ENCODE measurements at regions not wholly inside any gene's neighbourhood (a gene's known extent, or its start where the extent isn't known, plus 50 kb on each side); places are given as distances from the start of the nearest gene placed in this dataset.

DNA sequence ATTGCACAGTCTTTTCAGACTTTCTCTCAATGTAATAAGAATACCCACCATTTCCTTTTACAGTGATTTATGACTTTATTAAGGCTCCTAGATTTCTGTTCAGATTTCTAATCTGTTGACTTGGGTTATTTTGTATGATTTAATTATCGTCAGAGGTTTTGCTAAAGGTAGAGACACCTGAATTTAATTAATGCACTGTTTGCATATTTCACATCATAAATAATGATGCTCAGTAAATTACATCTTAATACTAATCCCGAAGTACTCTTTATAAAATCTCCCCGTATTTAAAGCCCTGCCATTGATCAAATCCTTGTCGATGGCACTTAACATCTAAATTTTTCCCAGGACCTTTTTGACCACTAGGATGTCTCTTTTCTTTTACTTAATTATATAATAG lies 399.9 kb downstream of the MEIS1 start:
- Mint-ChIP-seq H3K9me3 (ENCODE audit: unreplicated experiment) (no peaks in the 10 kb centered on the region), H3K27me3 (ENCODE audit: unreplicated experiment) (no peaks in the 10 kb centered on the region), H3K36me3 (ENCODE audit: unreplicated experiment) (no peaks in the 10 kb centered on the region), H3K27ac (ENCODE audit: unreplicated experiment) (no peak overlapping the region), H3K4me3 (ENCODE audit: unreplicated experiment) (no peak overlapping the region), H3K4me1 (ENCODE audit: unreplicated experiment) (peaks cover 22% of the 10 kb centered on the region)
- no peak for DNase-seq (ENCODE audit: extremely low spot score, unreplicated experiment)
- TF ChIP-seq CTCF (IDR thresholded peaks at IDR 0.05) = no peak

- DNase-seq (ENCODE audit: extremely low spot score, unreplicated experiment) = no peak
- peaks cover 41% of the 10 kb centered on the region for H3K4me1 Mint-ChIP-seq (ENCODE audit: unreplicated experiment)
- TF ChIP-seq CTCF (IDR thresholded peaks at IDR 0.05) = no peak
These were observed 401.9 kb downstream of the MEIS1 start for GRCh38 chr2:66836851-66837250.

GRCh38 chr2:66839551-66840320 lies 404.8 kb downstream of the MEIS1 start:
- no peak overlapping the region for H3K4me3 Mint-ChIP-seq (ENCODE audit: unreplicated experiment)
- TF ChIP-seq CTCF (IDR thresholded peaks at IDR 0.05) = no peak
- no peaks in the 10 kb centered on the region for H3K27me3 Mint-ChIP-seq (ENCODE audit: unreplicated experiment)
- no peaks in the 10 kb centered on the region for H3K9me3 Mint-ChIP-seq (ENCODE audit: unreplicated experiment)
- no peak for DNase-seq (ENCODE audit: extremely low spot score, unreplicated experiment)
- H3K4me1 Mint-ChIP-seq (ENCODE audit: unreplicated experiment) = peaks cover 27% of the 10 kb centered on the region
- peak overlapping the region; percentile 91 for H3K27ac Mint-ChIP-seq (ENCODE audit: unreplicated experiment)
- no peaks in the 10 kb centered on the region for H3K36me3 Mint-ChIP-seq (ENCODE audit: unreplicated experiment)

More at GRCh38 chr2:66836851-66837250, 401.9 kb downstream of the MEIS1 start:
- no peaks in the 10 kb centered on the region for H3K27me3 Mint-ChIP-seq (ENCODE audit: unreplicated experiment)
- no peak overlapping the region for H3K27ac Mint-ChIP-seq (ENCODE audit: unreplicated experiment)
- no peak overlapping the region for H3K4me3 Mint-ChIP-seq (ENCODE audit: unreplicated experiment)
- no peaks in the 10 kb centered on the region for H3K36me3 Mint-ChIP-seq (ENCODE audit: unreplicated experiment)
- H3K9me3 Mint-ChIP-seq (ENCODE audit: unreplicated experiment) = no peaks in the 10 kb centered on the region

GRCh38 chr2:66840321-66841002 lies 405.5 kb downstream of the MEIS1 start:
- Mint-ChIP-seq H3K4me1 (ENCODE audit: unreplicated experiment) (peaks cover 27% of the 10 kb centered on the region), H3K36me3 (ENCODE audit: unreplicated experiment) (no peaks in the 10 kb centered on the region), H3K27ac (ENCODE audit: unreplicated experiment) (peak overlapping the region; percentile 91), H3K27me3 (ENCODE audit: unreplicated experiment) (no peaks in the 10 kb centered on the region), H3K9me3 (ENCODE audit: unreplicated experiment) (no peaks in the 10 kb centered on the region), H3K4me3 (ENCODE audit: unreplicated experiment) (no peak overlapping the region)
- no peak for DNase-seq (ENCODE audit: extremely low spot score, unreplicated experiment)
- no peak for TF ChIP-seq CTCF (IDR thresholded peaks at IDR 0.05)

DNA sequence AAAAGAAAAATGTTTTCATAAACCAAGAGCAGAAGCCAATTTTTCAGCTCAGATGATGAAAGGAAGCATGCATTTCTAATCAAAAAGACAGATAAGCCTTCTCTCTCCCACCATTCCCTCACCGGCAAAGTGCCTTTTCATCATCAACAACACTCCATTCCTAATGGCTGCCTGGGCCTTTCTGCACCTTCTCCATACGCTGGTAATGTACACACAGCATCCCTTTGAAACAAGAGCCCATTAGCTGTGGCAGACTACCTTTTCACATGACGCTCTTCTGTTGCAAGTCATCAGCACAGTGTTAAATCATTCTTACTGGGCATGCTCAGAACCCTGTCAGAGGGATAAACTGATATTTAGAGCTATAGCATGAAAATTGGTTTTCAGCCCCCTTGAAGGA lies 408.9 kb downstream of the MEIS1 start:
- Mint-ChIP-seq H3K27ac (ENCODE audit: unreplicated experiment) (no peak overlapping the region), H3K27me3 (ENCODE audit: unreplicated experiment) (no peaks in the 10 kb centered on the region), H3K4me3 (ENCODE audit: unreplicated experiment) (no peak overlapping the region), H3K36me3 (ENCODE audit: unreplicated experiment) (no peaks in the 10 kb centered on the region), H3K9me3 (ENCODE audit: unreplicated experiment) (no peaks in the 10 kb centered on the region), H3K4me1 (ENCODE audit: unreplicated experiment) (peaks cover 27% of the 10 kb centered on the region)
- DNase-seq (ENCODE audit: extremely low spot score, unreplicated experiment) = no peak
- TF ChIP-seq CTCF (IDR thresholded peaks at IDR 0.05) = no peak
